ENCODE measurements at regions not wholly inside any gene's neighbourhood (a gene's known extent, or its start where the extent isn't known, plus 50 kb on each side); places are given as distances from the start of the nearest gene placed in this dataset.

GRCh38 chr1:5571438-5571837 is 420.8 kb downstream of the NPHP4 start:
- TF ChIP-seq CTCF (IDR thresholded peaks at IDR 0.05; ENCODE audit: borderline replicate concordance, extremely low read depth, insufficient read depth), result no peak

DNA sequence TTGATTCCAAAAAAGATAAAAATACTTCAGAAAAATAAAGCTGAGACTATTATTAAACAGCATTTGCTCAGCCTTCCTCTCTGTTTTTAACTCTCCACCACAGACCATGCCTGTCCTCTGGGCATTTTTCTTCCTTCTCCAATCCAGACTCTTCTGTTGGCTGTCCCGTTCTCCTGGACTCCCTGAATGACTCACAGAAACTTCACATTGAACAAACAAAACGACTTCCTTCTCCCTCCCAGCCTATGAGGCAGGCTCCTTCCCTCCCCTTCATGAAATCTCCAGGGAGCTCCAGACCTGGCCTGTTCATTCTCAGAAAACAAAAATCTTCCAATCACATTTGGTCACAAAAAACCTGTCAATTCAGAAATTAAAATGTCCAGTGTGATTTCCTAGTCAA is 421.3 kb downstream of the NPHP4 start:
- intact Hi-C loops (cut with DNase I), result no loop called here
- FAIRE-seq, result no peak

More at GRCh38 chr1:5571438-5571837, 420.8 kb downstream of the NPHP4 start:
- intact Hi-C loops (cut with DNase I), result no loop called here
- no peak overlapping the region for H3K27ac ChIP-seq (ENCODE audit: low read depth in 2 of 2, low read length in 2 of 2)
- H3K4me3 ChIP-seq (ENCODE audit: low read length in 3 of 3), result no peak overlapping the region
- H3K36me3 ChIP-seq (ENCODE audit: control insufficient read depth in 2 of 3, insufficient read depth in 3 of 3, low read length in 3 of 3), result no peaks in the 10 kb centered on the region
- H3K9ac ChIP-seq (ENCODE audit: low read length in 3 of 3), result no peak overlapping the region
- no peaks in the 10 kb centered on the region for H3K27me3 ChIP-seq (ENCODE audit: control insufficient read depth, insufficient read depth, low read length)
- H3K4me1 ChIP-seq (ENCODE audit: control insufficient read depth in 2 of 3, insufficient read depth in 2 of 3, low read depth in 1 of 3, low read length in 3 of 3), result no peaks in the 10 kb centered on the region
- DNase-seq (no peak), FAIRE-seq (no peak)
- peaks cover 0 to 3% (median 0%) of the 10 kb centered on the region in 3 donors for H3K9me3 ChIP-seq (ENCODE audit: control insufficient read depth in 2 of 3, insufficient read depth in 1 of 3, low read length in 3 of 3)

GRCh38 chr1:5568321-5568720 is 423.9 kb downstream of the NPHP4 start:
- FAIRE-seq (no peak), DNase-seq (peak in 3 of 5 donors; percentile 22 to 66 (median 59))
- Histone ChIP-seq H3K9me3 (ENCODE audit: control insufficient read depth in 2 of 3, insufficient read depth in 1 of 3, low read length in 3 of 3) (peaks cover 0 to 3% (median 0%) of the 10 kb centered on the region in 3 donors), H3K36me3 (ENCODE audit: control insufficient read depth in 2 of 3, insufficient read depth in 3 of 3, low read length in 3 of 3) (no peaks in the 10 kb centered on the region), H3K27me3 (ENCODE audit: control insufficient read depth, insufficient read depth, low read length) (no peaks in the 10 kb centered on the region), H3K9ac (ENCODE audit: low read length in 3 of 3) (no peak overlapping the region), H3K4me3 (ENCODE audit: low read length in 3 of 3) (no peak overlapping the region), H3K4me1 (ENCODE audit: control insufficient read depth in 2 of 3, insufficient read depth in 2 of 3, low read depth in 1 of 3, low read length in 3 of 3) (no peaks in the 10 kb centered on the region), H3K27ac (ENCODE audit: low read depth in 2 of 2, low read length in 2 of 2) (no peak overlapping the region)
- intact Hi-C loops (cut with DNase I), result no loop called here
- TF ChIP-seq CTCF (IDR thresholded peaks at IDR 0.05; ENCODE audit: borderline replicate concordance, extremely low read depth, insufficient read depth), result no peak

More for the DNA sequence above, 421.3 kb downstream of the NPHP4 start:
- Histone ChIP-seq H3K36me3 (ENCODE audit: control insufficient read depth in 2 of 3, insufficient read depth in 3 of 3, low read length in 3 of 3) (no peaks in the 10 kb centered on the region), H3K27me3 (ENCODE audit: control insufficient read depth, insufficient read depth, low read length) (no peaks in the 10 kb centered on the region), H3K9me3 (ENCODE audit: control insufficient read depth in 2 of 3, insufficient read depth in 1 of 3, low read length in 3 of 3) (peaks cover 0 to 3% (median 0%) of the 10 kb centered on the region in 3 donors), H3K4me3 (ENCODE audit: low read length in 3 of 3) (no peak overlapping the region), H3K27ac (ENCODE audit: low read depth in 2 of 2, low read length in 2 of 2) (no peak overlapping the region), H3K4me1 (ENCODE audit: control insufficient read depth in 2 of 3, insufficient read depth in 2 of 3, low read depth in 1 of 3, low read length in 3 of 3) (no peaks in the 10 kb centered on the region), H3K9ac (ENCODE audit: low read length in 3 of 3) (no peak overlapping the region)
- no peak for DNase-seq
- no peak for TF ChIP-seq CTCF (IDR thresholded peaks at IDR 0.05; ENCODE audit: borderline replicate concordance, extremely low read depth, insufficient read depth)

- no peak for DNase-seq
- Histone ChIP-seq H3K27ac (ENCODE audit: low read depth in 2 of 2, low read length in 2 of 2) (no peak overlapping the region), H3K9ac (ENCODE audit: low read length in 3 of 3) (no peak overlapping the region), H3K4me3 (ENCODE audit: low read length in 3 of 3) (no peak overlapping the region), H3K36me3 (ENCODE audit: control insufficient read depth in 2 of 3, insufficient read depth in 3 of 3, low read length in 3 of 3) (no peaks in the 10 kb centered on the region), H3K4me1 (ENCODE audit: control insufficient read depth in 2 of 3, insufficient read depth in 2 of 3, low read depth in 1 of 3, low read length in 3 of 3) (no peaks in the 10 kb centered on the region), H3K27me3 (ENCODE audit: control insufficient read depth, insufficient read depth, low read length) (no peaks in the 10 kb centered on the region), H3K9me3 (ENCODE audit: control insufficient read depth in 2 of 3, insufficient read depth in 1 of 3, low read length in 3 of 3) (peaks cover 0 to 3% (median 0%) of the 10 kb centered on the region in 3 donors)
- intact Hi-C loops (cut with DNase I), result no loop called here
- TF ChIP-seq CTCF (IDR thresholded peaks at IDR 0.05; ENCODE audit: borderline replicate concordance, extremely low read depth, insufficient read depth), result no peak
- no peak for FAIRE-seq
Observed at GRCh38 chr1:5567839-5568238, 424.4 kb downstream of the NPHP4 start.
